ENCODE measurements at regions not wholly inside any gene's neighbourhood (a gene's known extent, or its start where the extent isn't known, plus 50 kb on each side); places are given as distances from the start of the nearest gene placed in this dataset.

GRCh38 chr11:122424636-122425035 is 230.9 kb upstream of the UBASH3B start:
- Histone ChIP-seq H3K27ac (ENCODE audit: low read depth, low read length) (no peak overlapping the region), H3K36me3 (ENCODE audit: control insufficient read depth in 1 of 2, insufficient read depth in 2 of 2, low read length in 2 of 2) (no peaks in the 10 kb centered on the region), H3K4me1 (ENCODE audit: control insufficient read depth in 1 of 2, insufficient read depth in 2 of 2, low read length in 2 of 2) (no peaks in the 10 kb centered on the region), H3K27me3 (ENCODE audit: control insufficient read depth in 1 of 2, insufficient read depth in 2 of 2, low read length in 2 of 2) (no peaks in the 10 kb centered on the region), H3K9me3 (ENCODE audit: control insufficient read depth in 1 of 2, low read length in 2 of 2) (no peaks in the 10 kb centered on the region), H3K9ac (ENCODE audit: low read depth in 1 of 2, low read length in 2 of 2) (no peak overlapping the region), H3K4me3 (ENCODE audit: low read depth in 1 of 2, low read length in 2 of 2) (no peak overlapping the region)

DNA sequence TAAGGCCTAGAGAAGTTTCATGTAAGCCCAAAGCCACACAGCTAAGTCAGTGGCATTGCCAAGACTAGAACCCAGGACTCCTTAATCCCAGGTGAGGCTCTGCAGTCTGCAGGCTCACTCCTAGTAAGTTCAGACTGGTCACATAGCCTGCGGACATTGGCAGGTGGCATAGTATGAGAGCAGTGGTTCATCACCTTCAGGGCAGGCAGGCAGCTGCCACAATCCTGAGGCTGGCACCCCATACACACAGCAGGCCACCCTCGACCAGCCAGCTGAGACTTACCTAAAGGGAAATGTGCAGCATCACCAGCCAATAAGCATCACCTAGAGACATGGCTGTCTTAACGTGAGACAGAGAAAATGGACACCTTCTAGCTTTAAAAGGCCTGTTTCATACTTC is 231.6 kb upstream of the UBASH3B start:
- H3K27ac ChIP-seq (ENCODE audit: low read depth, low read length): no peak overlapping the region
- no peaks in the 10 kb centered on the region for H3K9me3 ChIP-seq (ENCODE audit: control insufficient read depth in 1 of 2, low read length in 2 of 2)
- no peaks in the 10 kb centered on the region for H3K36me3 ChIP-seq (ENCODE audit: control insufficient read depth in 1 of 2, insufficient read depth in 2 of 2, low read length in 2 of 2)
- no peaks in the 10 kb centered on the region for H3K4me1 ChIP-seq (ENCODE audit: control insufficient read depth in 1 of 2, insufficient read depth in 2 of 2, low read length in 2 of 2)
- H3K27me3 ChIP-seq (ENCODE audit: control insufficient read depth in 1 of 2, insufficient read depth in 2 of 2, low read length in 2 of 2): no peaks in the 10 kb centered on the region
- H3K9ac ChIP-seq (ENCODE audit: low read depth in 1 of 2, low read length in 2 of 2): no peak overlapping the region
- no peak overlapping the region for H3K4me3 ChIP-seq (ENCODE audit: low read depth in 1 of 2, low read length in 2 of 2)

GRCh38 chr11:122423273-122423672 is 232.2 kb upstream of the UBASH3B start:
- Histone ChIP-seq H3K9ac (ENCODE audit: low read depth in 1 of 2, low read length in 2 of 2) (no peak overlapping the region), H3K4me3 (ENCODE audit: low read depth in 1 of 2, low read length in 2 of 2) (no peak overlapping the region), H3K36me3 (ENCODE audit: control insufficient read depth in 1 of 2, insufficient read depth in 2 of 2, low read length in 2 of 2) (no peaks in the 10 kb centered on the region), H3K9me3 (ENCODE audit: control insufficient read depth in 1 of 2, low read length in 2 of 2) (no peaks in the 10 kb centered on the region), H3K4me1 (ENCODE audit: control insufficient read depth in 1 of 2, insufficient read depth in 2 of 2, low read length in 2 of 2) (no peaks in the 10 kb centered on the region), H3K27me3 (ENCODE audit: control insufficient read depth in 1 of 2, insufficient read depth in 2 of 2, low read length in 2 of 2) (no peaks in the 10 kb centered on the region), H3K27ac (ENCODE audit: low read depth, low read length) (no peak overlapping the region)

- H3K9ac ChIP-seq (ENCODE audit: low read depth in 1 of 2, low read length in 2 of 2): no peak overlapping the region
- no peak overlapping the region for H3K4me3 ChIP-seq (ENCODE audit: low read depth in 1 of 2, low read length in 2 of 2)
- H3K9me3 ChIP-seq (ENCODE audit: control insufficient read depth in 1 of 2, low read length in 2 of 2): no peaks in the 10 kb centered on the region
- no peaks in the 10 kb centered on the region for H3K4me1 ChIP-seq (ENCODE audit: control insufficient read depth in 1 of 2, insufficient read depth in 2 of 2, low read length in 2 of 2)
- H3K27me3 ChIP-seq (ENCODE audit: control insufficient read depth in 1 of 2, insufficient read depth in 2 of 2, low read length in 2 of 2): no peaks in the 10 kb centered on the region
- H3K36me3 ChIP-seq (ENCODE audit: control insufficient read depth in 1 of 2, insufficient read depth in 2 of 2, low read length in 2 of 2): no peaks in the 10 kb centered on the region
- no peak overlapping the region for H3K27ac ChIP-seq (ENCODE audit: low read depth, low read length)
Observed at GRCh38 chr11:122422682-122423081, 232.8 kb upstream of the UBASH3B start.

GRCh38 chr11:122421702-122422101 is 233.8 kb upstream of the UBASH3B start:
- Histone ChIP-seq H3K4me1 (ENCODE audit: control insufficient read depth in 1 of 2, insufficient read depth in 2 of 2, low read length in 2 of 2) (no peaks in the 10 kb centered on the region), H3K27me3 (ENCODE audit: control insufficient read depth in 1 of 2, insufficient read depth in 2 of 2, low read length in 2 of 2) (no peaks in the 10 kb centered on the region), H3K36me3 (ENCODE audit: control insufficient read depth in 1 of 2, insufficient read depth in 2 of 2, low read length in 2 of 2) (no peaks in the 10 kb centered on the region), H3K27ac (ENCODE audit: low read depth, low read length) (no peak overlapping the region), H3K9ac (ENCODE audit: low read depth in 1 of 2, low read length in 2 of 2) (no peak overlapping the region), H3K4me3 (ENCODE audit: low read depth in 1 of 2, low read length in 2 of 2) (no peak overlapping the region), H3K9me3 (ENCODE audit: control insufficient read depth in 1 of 2, low read length in 2 of 2) (no peaks in the 10 kb centered on the region)

DNA sequence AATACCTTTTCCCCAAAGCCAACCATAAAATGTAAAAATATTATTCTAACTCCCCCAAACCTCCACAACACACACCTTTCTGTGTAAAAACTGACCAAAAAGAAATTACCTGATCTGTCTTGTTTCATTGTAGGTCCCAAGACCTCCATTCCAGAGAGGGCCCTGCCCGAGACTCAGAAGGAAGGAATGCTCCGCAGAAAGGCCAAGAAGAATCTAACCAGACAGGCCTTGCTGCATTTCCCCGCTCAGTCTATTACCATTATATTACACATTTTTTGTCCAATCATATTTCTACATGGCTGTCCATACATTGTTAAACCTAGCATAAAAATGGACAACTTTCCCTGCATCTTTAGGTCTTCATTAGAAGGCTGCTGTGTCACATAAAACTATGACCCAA is 237.5 kb upstream of the UBASH3B start:
- no peaks in the 10 kb centered on the region for H3K4me1 ChIP-seq (ENCODE audit: control insufficient read depth in 1 of 2, insufficient read depth in 2 of 2, low read length in 2 of 2)
- H3K27me3 ChIP-seq (ENCODE audit: control insufficient read depth in 1 of 2, insufficient read depth in 2 of 2, low read length in 2 of 2): no peaks in the 10 kb centered on the region
- no peak overlapping the region for H3K4me3 ChIP-seq (ENCODE audit: low read depth in 1 of 2, low read length in 2 of 2)
- peaks cover 3 to 7% of the 10 kb centered on the region in 2 donors for H3K9me3 ChIP-seq (ENCODE audit: control insufficient read depth in 1 of 2, low read length in 2 of 2)
- H3K9ac ChIP-seq (ENCODE audit: low read depth in 1 of 2, low read length in 2 of 2): no peak overlapping the region
- H3K27ac ChIP-seq (ENCODE audit: low read depth, low read length): no peak overlapping the region
- no peaks in the 10 kb centered on the region for H3K36me3 ChIP-seq (ENCODE audit: control insufficient read depth in 1 of 2, insufficient read depth in 2 of 2, low read length in 2 of 2)

DNA sequence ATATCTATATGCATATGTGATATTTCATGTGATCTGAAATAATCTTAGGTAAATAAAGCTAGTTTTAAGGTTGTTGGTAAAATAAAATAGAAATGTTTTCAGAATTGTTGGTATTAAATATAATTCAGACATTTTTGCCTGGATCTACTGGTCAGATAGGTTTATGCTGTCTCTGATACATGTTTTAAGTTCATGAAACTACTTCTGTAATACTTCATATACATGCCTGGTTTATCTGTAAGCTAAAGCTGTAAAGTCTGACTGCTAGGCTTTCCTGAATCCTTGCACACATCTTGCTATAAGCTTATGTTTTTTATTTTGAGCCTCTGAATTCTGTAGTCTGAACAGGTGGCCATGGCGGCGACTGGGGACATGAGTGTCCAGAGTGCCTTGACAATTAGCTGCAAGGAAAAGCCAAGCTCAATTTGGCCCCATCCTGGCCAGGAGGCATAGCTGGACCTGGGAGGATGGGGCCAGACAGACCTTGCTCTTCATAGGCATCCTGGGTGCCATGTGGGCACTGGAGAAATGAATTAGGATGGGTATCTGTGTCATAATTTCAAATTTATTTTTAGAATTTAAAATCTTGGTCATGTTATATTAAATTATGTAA is 241.0 kb upstream of the UBASH3B start:
- no peaks in the 10 kb centered on the region for H3K4me1 ChIP-seq (ENCODE audit: control insufficient read depth in 1 of 2, insufficient read depth in 2 of 2, low read length in 2 of 2)
- no peak overlapping the region for H3K4me3 ChIP-seq (ENCODE audit: low read depth in 1 of 2, low read length in 2 of 2)
- no peaks in the 10 kb centered on the region for H3K36me3 ChIP-seq (ENCODE audit: control insufficient read depth in 1 of 2, insufficient read depth in 2 of 2, low read length in 2 of 2)
- H3K9ac ChIP-seq (ENCODE audit: low read depth in 1 of 2, low read length in 2 of 2): no peak overlapping the region
- H3K27ac ChIP-seq (ENCODE audit: low read depth, low read length): no peak overlapping the region
- H3K27me3 ChIP-seq (ENCODE audit: control insufficient read depth in 1 of 2, insufficient read depth in 2 of 2, low read length in 2 of 2): no peaks in the 10 kb centered on the region
- peaks cover 3 to 7% of the 10 kb centered on the region in 2 donors for H3K9me3 ChIP-seq (ENCODE audit: control insufficient read depth in 1 of 2, low read length in 2 of 2)

GRCh38 chr11:122413677-122414076 is 241.8 kb upstream of the UBASH3B start:
- no peaks in the 10 kb centered on the region for H3K27me3 ChIP-seq (ENCODE audit: control insufficient read depth in 1 of 2, insufficient read depth in 2 of 2, low read length in 2 of 2)
- H3K4me1 ChIP-seq (ENCODE audit: control insufficient read depth in 1 of 2, insufficient read depth in 2 of 2, low read length in 2 of 2): no peaks in the 10 kb centered on the region
- H3K4me3 ChIP-seq (ENCODE audit: low read depth in 1 of 2, low read length in 2 of 2): no peak overlapping the region
- H3K9me3 ChIP-seq (ENCODE audit: control insufficient read depth in 1 of 2, low read length in 2 of 2): peaks cover 3 to 7% of the 10 kb centered on the region in 2 donors
- no peak overlapping the region for H3K9ac ChIP-seq (ENCODE audit: low read depth in 1 of 2, low read length in 2 of 2)
- H3K36me3 ChIP-seq (ENCODE audit: control insufficient read depth in 1 of 2, insufficient read depth in 2 of 2, low read length in 2 of 2): no peaks in the 10 kb centered on the region
- no peak overlapping the region for H3K27ac ChIP-seq (ENCODE audit: low read depth, low read length)

GRCh38 chr11:122412581-122412980 is 242.9 kb upstream of the UBASH3B start:
- Histone ChIP-seq H3K36me3 (ENCODE audit: control insufficient read depth in 1 of 2, insufficient read depth in 2 of 2, low read length in 2 of 2) (no peaks in the 10 kb centered on the region), H3K27ac (ENCODE audit: low read depth, low read length) (no peak overlapping the region), H3K9me3 (ENCODE audit: control insufficient read depth in 1 of 2, low read length in 2 of 2) (peaks cover 3 to 7% of the 10 kb centered on the region in 2 donors), H3K9ac (ENCODE audit: low read depth in 1 of 2, low read length in 2 of 2) (no peak overlapping the region), H3K4me1 (ENCODE audit: control insufficient read depth in 1 of 2, insufficient read depth in 2 of 2, low read length in 2 of 2) (no peaks in the 10 kb centered on the region), H3K27me3 (ENCODE audit: control insufficient read depth in 1 of 2, insufficient read depth in 2 of 2, low read length in 2 of 2) (no peaks in the 10 kb centered on the region), H3K4me3 (ENCODE audit: low read depth in 1 of 2, low read length in 2 of 2) (no peak overlapping the region)

DNA sequence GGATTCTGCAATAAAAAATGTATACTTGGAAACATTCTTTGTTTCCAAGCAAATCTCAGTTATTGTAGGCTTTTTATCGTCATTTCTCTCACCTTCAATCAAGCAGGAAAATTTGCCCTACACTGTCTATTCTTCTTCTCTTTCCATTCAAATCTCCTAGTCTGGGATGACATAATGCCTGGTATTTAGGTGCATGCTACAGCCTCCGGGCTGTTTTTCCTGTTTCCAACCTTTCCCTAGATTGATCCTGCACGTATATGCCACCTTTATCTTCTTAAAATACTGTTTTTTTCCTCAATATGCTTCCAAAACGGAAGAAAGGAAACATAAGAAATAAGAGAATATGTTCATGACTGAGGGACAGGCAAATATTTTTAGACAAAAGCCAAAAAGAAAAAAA is 249.1 kb upstream of the UBASH3B start:
- Histone ChIP-seq H3K27me3 (ENCODE audit: control insufficient read depth in 1 of 2, insufficient read depth in 2 of 2, low read length in 2 of 2) (no peaks in the 10 kb centered on the region), H3K9me3 (ENCODE audit: control insufficient read depth in 1 of 2, low read length in 2 of 2) (no peaks in the 10 kb centered on the region), H3K9ac (ENCODE audit: low read depth in 1 of 2, low read length in 2 of 2) (no peak overlapping the region), H3K4me1 (ENCODE audit: control insufficient read depth in 1 of 2, insufficient read depth in 2 of 2, low read length in 2 of 2) (no peaks in the 10 kb centered on the region), H3K36me3 (ENCODE audit: control insufficient read depth in 1 of 2, insufficient read depth in 2 of 2, low read length in 2 of 2) (no peaks in the 10 kb centered on the region), H3K27ac (ENCODE audit: low read depth, low read length) (no peak overlapping the region), H3K4me3 (ENCODE audit: low read depth in 1 of 2, low read length in 2 of 2) (no peak overlapping the region)
